ENCODE measurements at regions not wholly inside any gene's neighbourhood (a gene's known extent, or its start where the extent isn't known, plus 50 kb on each side); places are given as distances from the start of the nearest gene placed in this dataset.

DNA sequence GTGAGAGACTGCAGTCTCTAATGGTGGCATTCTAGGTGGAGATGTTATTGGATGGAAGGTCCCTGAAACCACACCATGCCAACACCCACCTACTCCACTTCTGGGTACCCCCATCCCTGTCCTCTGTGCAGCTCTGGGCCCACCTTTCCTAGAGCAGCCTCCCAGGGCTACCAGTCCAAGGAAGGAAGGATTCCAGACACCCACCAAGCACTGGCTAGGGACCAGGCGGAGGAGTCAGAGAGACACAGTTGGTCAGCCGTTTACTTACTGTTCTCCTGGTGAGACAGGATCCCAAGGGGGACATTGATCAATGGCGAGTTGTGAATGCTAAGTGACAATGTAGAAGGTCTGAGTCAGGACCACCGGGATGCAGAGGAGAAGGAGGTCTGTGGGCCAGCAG, 151.6 kb downstream of the TTC32 start:
- TF ChIP-seq CTCF (IDR thresholded peaks at IDR 0.05): no peak
- TF ChIP-seq POLR2A (IDR thresholded peaks at IDR 0.05): no peak
- TF ChIP-seq EP300 (IDR thresholded peaks at IDR 0.05): no peak
